GM12875 (cell line): ENCODE measurements at regions not wholly inside any gene's neighbourhood (a gene's known extent, or its start where the extent isn't known, plus 50 kb on each side); places are given as distances from the start of the nearest gene placed in this dataset.

Experiments
- H3K4me3 ChIP-seq: one replicate; pipeline ENCODE4 v1.5.1; 2011; ENCODE audit warnings: low read depth, low read length, control low read depth
- TF ChIP-seq, protein P1 (sequence below): IDR thresholded peaks from 2 replicates; pipeline ENCODE4 v1.5.1; 2011; ENCODE audit warnings: low read depth, mild to moderate bottlenecking, control low read depth, inconsistent platforms, low read length, moderate library complexity, borderline replicate concordance; ENCODE audit not compliant: insufficient read depth

DNA sequence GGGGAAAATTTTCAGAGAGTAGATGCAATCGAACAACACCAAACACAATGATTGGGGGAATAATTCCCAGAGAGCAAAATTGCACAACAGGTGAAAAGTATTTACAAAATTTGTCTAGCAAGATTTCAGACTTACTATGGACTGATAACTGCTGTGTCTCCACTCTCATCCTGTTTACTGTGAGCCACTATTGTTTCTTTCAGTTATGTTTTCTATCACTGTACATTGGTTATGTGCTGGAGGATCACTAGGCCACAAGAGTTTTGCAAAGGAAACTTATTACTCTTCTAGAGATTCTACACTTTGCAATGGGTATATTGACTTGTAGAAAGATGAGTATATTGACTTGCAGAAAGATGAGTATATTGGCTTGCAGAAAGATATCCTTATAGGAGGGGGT, 934.1 kb upstream of the CRIM1 start:
- TF ChIP-seq, protein P1, sequence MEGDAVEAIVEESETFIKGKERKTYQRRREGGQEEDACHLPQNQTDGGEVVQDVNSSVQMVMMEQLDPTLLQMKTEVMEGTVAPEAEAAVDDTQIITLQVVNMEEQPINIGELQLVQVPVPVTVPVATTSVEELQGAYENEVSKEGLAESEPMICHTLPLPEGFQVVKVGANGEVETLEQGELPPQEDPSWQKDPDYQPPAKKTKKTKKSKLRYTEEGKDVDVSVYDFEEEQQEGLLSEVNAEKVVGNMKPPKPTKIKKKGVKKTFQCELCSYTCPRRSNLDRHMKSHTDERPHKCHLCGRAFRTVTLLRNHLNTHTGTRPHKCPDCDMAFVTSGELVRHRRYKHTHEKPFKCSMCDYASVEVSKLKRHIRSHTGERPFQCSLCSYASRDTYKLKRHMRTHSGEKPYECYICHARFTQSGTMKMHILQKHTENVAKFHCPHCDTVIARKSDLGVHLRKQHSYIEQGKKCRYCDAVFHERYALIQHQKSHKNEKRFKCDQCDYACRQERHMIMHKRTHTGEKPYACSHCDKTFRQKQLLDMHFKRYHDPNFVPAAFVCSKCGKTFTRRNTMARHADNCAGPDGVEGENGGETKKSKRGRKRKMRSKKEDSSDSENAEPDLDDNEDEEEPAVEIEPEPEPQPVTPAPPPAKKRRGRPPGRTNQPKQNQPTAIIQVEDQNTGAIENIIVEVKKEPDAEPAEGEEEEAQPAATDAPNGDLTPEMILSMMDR: no peak

DNA sequence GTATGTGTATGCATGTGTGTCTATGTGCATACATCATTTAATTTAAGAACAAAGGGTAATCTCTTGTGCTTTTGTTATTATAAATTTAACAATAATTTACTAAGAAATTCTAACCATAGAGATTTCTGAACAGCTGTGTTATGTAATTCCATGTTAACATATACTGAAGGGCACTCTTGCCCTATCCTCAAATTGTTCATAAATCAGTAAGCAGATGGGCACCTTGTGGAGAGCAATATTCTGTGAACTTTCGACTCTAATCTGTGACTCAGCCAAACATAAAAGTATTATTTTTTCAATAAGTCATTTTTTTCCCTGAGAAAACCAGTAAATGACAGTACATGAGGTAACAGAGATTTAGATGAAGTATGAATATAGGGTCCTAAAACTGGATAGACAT, 938.3 kb upstream of the CRIM1 start:
- no peak overlapping the region for H3K4me3 ChIP-seq
- TF ChIP-seq, protein P1: no peak

More for the DNA sequence above, 934.1 kb upstream of the CRIM1 start:
- H3K4me3 ChIP-seq: no peak overlapping the region

- TF ChIP-seq, protein P1: no peak
- no peak overlapping the region for H3K4me3 ChIP-seq
Measured at GRCh38 chr2:35416391-35417140, 939.0 kb upstream of the CRIM1 start.

DNA sequence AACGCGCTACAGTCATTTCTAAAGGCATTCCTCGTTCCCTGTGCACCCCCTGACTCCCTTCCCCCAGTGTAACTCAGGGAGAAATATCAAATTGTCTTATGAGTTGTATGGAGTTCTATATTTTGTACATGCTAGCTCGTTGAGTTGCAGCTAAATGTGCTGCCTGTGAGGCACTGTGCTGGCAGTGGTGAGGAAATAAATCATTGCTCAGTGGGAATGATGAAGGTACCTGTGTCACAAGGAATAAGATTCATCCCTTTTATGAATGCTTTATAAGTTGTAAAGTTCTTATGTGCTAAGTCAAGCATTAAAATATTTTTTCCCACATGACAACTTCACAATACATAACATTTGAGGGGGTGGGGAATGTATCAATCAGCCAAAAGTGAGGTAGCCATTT, 939.6 kb upstream of the CRIM1 start:
- H3K4me3 ChIP-seq: no peak overlapping the region
- TF ChIP-seq, protein P1: no peak

DNA sequence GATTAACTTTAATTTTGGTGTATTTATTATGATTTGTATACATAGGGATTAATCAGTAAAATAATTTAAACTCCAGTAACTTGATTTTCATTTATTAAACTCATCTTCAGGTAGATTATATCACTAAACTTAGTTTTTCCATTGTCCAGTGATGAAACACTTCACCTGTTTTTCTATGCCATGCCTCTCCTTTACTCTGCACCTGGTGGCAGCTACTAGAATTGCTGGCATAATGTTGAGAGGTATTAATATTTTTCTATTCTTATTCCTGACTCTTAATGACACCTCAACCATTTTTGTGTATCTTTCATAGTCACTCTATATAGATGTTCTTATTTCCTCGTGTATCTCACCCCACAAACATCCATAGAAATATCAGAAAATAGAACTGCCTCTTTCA, 940.3 kb upstream of the CRIM1 start:
- TF ChIP-seq, protein P1: no peak
- no peak overlapping the region for H3K4me3 ChIP-seq

DNA sequence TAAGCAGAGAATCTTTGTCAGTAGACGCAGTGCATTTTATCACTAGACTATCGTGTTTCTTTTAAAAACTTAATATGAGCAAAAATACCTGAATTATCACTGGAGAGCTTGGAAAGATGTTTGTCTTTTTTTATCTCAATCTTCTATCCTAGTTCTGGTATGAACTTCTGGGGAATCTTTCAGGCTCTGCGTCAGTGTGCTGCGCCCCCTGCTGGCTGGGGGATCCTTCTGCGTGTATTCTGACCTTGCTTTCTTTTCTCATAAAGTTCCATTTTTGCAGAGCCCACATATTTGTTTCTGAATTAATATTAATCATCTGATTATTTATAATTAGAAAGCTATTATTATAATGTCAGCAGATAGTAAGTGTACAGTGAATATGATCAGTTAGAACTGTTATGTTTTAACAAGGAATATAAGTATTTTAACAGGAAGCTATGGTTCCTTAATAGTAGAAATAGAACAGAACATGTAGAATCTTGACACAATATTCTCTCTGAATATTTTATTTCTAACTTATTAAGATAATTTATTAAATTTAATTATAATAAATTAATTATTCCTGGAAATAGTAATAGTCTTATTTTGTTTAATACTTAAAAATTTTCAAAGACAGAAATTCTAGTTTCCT, 945.0 kb upstream of the CRIM1 start:
- TF ChIP-seq, protein P1: peak; percentile 83
- no peak overlapping the region for H3K4me3 ChIP-seq

GRCh38 chr2:35409762-35410161, 945.8 kb upstream of the CRIM1 start:
- no peak overlapping the region for H3K4me3 ChIP-seq
- TF ChIP-seq, protein P1: no peak
